ENCODE measurements at regions not wholly inside any gene's neighbourhood (a gene's known extent, or its start where the extent isn't known, plus 50 kb on each side); places are given as distances from the start of the nearest gene placed in this dataset.

- Histone ChIP-seq H3K4me2 (no peak overlapping the region), H3K9me3 (no peaks in the 10 kb centered on the region), H3K4me3 (no peak overlapping the region), H3K27ac (no peak overlapping the region), H3K4me1 (no peaks in the 10 kb centered on the region)
- no peak for DNase-seq (ENCODE audit: low read depth in 1 of 2, low spot score in 1 of 2)
- no peak for FAIRE-seq
- WGBS (ENCODE audit: missing lambda C conversion rate), result 69% methylated on average over 23 of the region's 23 CpGs
- TF ChIP-seq PHF8 (IDR thresholded peaks at IDR 0.05; ENCODE audit: borderline replicate concordance, low read depth), result no peak
- no peak for TF ChIP-seq ZSCAN20 (CRISPR knock-in tag; IDR thresholded peaks at IDR 0.05)
- TF ChIP-seq, protein P1, sequence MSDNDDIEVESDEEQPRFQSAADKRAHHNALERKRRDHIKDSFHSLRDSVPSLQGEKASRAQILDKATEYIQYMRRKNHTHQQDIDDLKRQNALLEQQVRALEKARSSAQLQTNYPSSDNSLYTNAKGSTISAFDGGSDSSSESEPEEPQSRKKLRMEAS (IDR thresholded peaks at IDR 0.05), result no peak
- TF ChIP-seq SREBF2 (IDR thresholded peaks at IDR 0.05), result no peak
- TF ChIP-seq HMGXB4 (CRISPR knock-in tag; IDR thresholded peaks at IDR 0.05; ENCODE audit: borderline replicate concordance), result no peak
- no peak for TF ChIP-seq FOSB (CRISPR knock-in tag; IDR thresholded peaks at IDR 0.05)
- TF ChIP-seq JUN (IDR thresholded peaks at IDR 0.05), result no peak
- no peak for TF ChIP-seq NPAS2 (CRISPR knock-in tag; IDR thresholded peaks at IDR 0.05; ENCODE audit: borderline replicate concordance)
- TF ChIP-seq TP53 (CRISPR knock-in tag; IDR thresholded peaks at IDR 0.05), result no peak
- TF ChIP-seq MAZ (IDR thresholded peaks at IDR 0.05; ENCODE audit: borderline replicate concordance, low read depth, low read length), result no peak
- no peak for TF ChIP-seq RFX5 (IDR thresholded peaks at IDR 0.05)
- TF ChIP-seq PBX3 (IDR thresholded peaks at IDR 0.05), result no peak
- TF ChIP-seq ZNF302 (CRISPR knock-in tag; IDR thresholded peaks at IDR 0.05), result no peak
- TF ChIP-seq, protein P2, sequence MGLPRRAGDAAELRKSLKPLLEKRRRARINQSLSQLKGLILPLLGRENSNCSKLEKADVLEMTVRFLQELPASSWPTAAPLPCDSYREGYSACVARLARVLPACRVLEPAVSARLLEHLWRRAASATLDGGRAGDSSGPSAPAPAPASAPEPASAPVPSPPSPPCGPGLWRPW (IDR thresholded peaks at IDR 0.05), result no peak
- TF ChIP-seq ZC3H11A (IDR thresholded peaks at IDR 0.05), result no peak
- TF ChIP-seq SMC3 (IDR thresholded peaks at IDR 0.05), result no peak
- TF ChIP-seq CBX2 (IDR thresholded peaks at IDR 0.05; ENCODE audit: borderline replicate concordance, low read depth), result no peak
- TF ChIP-seq BHLHE40 (IDR thresholded peaks at IDR 0.05; ENCODE audit: low read depth, low read length), result no peak
- TF ChIP-seq HOXB13 (CRISPR knock-in tag; IDR thresholded peaks at IDR 0.05; ENCODE audit: low read depth), result no peak
- CTCF ChIA-PET, result no interaction called here
- POLR2A ChIA-PET, result no interaction called here
- no peak for ATAC-seq
Measured at GRCh38 chr20:24052599-24053275, 64.2 kb upstream of the GGTLC1 start.

- H3K4me3 ChIP-seq, result no peak overlapping the region
- 42% methylated on average over 2 of the region's 2 CpGs for WGBS (ENCODE audit: missing lambda C conversion rate)
- FAIRE-seq (no peak), DNase-seq (ENCODE audit: low read depth in 1 of 2, low spot score in 1 of 2) (no peak), ATAC-seq (no peak)
- H3K4me1 ChIP-seq, result no peaks in the 10 kb centered on the region
- TF ChIP-seq, protein P3, sequence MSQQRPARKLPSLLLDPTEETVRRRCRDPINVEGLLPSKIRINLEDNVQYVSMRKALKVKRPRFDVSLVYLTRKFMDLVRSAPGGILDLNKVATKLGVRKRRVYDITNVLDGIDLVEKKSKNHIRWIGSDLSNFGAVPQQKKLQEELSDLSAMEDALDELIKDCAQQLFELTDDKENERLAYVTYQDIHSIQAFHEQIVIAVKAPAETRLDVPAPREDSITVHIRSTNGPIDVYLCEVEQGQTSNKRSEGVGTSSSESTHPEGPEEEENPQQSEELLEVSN (IDR thresholded peaks at IDR 0.05; ENCODE audit: borderline replicate concordance, low read depth), result no peak
- TF ChIP-seq RNF2 (IDR thresholded peaks at IDR 0.05; ENCODE audit: borderline replicate concordance, low read depth), result no peak
- TF ChIP-seq HDAC2 (IDR thresholded peaks at IDR 0.05), result no peak
- no peak for TF ChIP-seq HOXA7 (CRISPR knock-in tag; IDR thresholded peaks at IDR 0.05)
- no peak for TF ChIP-seq ZC3H11A (IDR thresholded peaks at IDR 0.05)
- no peak for TF ChIP-seq JUNB (IDR thresholded peaks at IDR 0.05)
- no peak for TF ChIP-seq BHLHE40 (IDR thresholded peaks at IDR 0.05; ENCODE audit: low read depth, low read length)
- TF ChIP-seq HEYL (CRISPR knock-in tag; IDR thresholded peaks at IDR 0.05), result no peak
- no peaks in the 10 kb centered on the region for H3K9me3 ChIP-seq
- POLR2A ChIA-PET, result no interaction called here
- H3K4me2 ChIP-seq, result no peak overlapping the region
- no peak overlapping the region for H3K27ac ChIP-seq
- CTCF ChIA-PET, result no interaction called here
Measured at GRCh38 chr20:24051160-24051559, 62.6 kb upstream of the GGTLC1 start.

Data from A549 (cell line).